Mesendoderm (in vitro differentiated cells): ENCODE measurements at regions not wholly inside any gene's neighbourhood (a gene's known extent, or its start where the extent isn't known, plus 50 kb on each side); places are given as distances from the start of the nearest gene placed in this dataset.

ENCODE experiments used
- DNase-seq: peaks from one replicate; pipeline ENCODE4 v3.0.0; 2013
- H2AK5ac ChIP-seq: 2 replicates; pipeline ENCODE4 v1.6.1; 2013; ENCODE audit warnings: low read length, inconsistent platforms
- H2BK120ac ChIP-seq: 2 replicates; pipeline ENCODE4 v1.6.1; 2013; ENCODE audit warnings: low read depth, mild to moderate bottlenecking, low read length, moderate library complexity, mixed read lengths
- H2BK15ac ChIP-seq: replicated peaks from 2 replicates; pipeline ENCODE4 v1.6.1; 2013; ENCODE audit warnings: low read depth, mild to moderate bottlenecking, moderate library complexity
- H2BK5ac ChIP-seq: 2 replicates; pipeline ENCODE4 v1.6.1; 2013; ENCODE audit warnings: low read length, inconsistent platforms
- H3K18ac ChIP-seq: 2 replicates; pipeline ENCODE4 v1.6.1; 2013; ENCODE audit warnings: mild to moderate bottlenecking, low read length, mixed read lengths
- H3K23ac ChIP-seq: one replicate; pipeline ENCODE4 v1.6.1; 2013; ENCODE audit warnings: low read length
- H3K27ac ChIP-seq: 2 replicates; pipeline ENCODE4 v1.5.1; 2013; ENCODE audit warnings: low read depth, mild to moderate bottlenecking, inconsistent platforms, low read length, moderate library complexity
- H3K27me3 ChIP-seq: 2 replicates; pipeline ENCODE4 v1.6.1; 2013; ENCODE audit warnings: low read length, control low read depth, mild to moderate bottlenecking, inconsistent platforms; ENCODE audit not compliant: insufficient read depth, poor library complexity
- H3K36me3 ChIP-seq: 2 replicates; pipeline ENCODE4 v1.6.1; 2013; ENCODE audit warnings: low read length, inconsistent platforms; ENCODE audit not compliant: control insufficient read depth, insufficient read depth
- H3K4ac ChIP-seq: one replicate; pipeline ENCODE4 v1.6.1; 2013; ENCODE audit warnings: low read depth, mild to moderate bottlenecking, low read length, moderate library complexity
- H3K4me1 ChIP-seq: 2 replicates; pipeline ENCODE4 v1.6.1; 2013; ENCODE audit warnings: low read depth, low read length, inconsistent platforms; ENCODE audit not compliant: control insufficient read depth
- H3K4me2 ChIP-seq: 2 replicates; pipeline ENCODE4 v1.6.1; 2013; ENCODE audit warnings: low read length
- H3K4me3 ChIP-seq: 2 replicates; pipeline ENCODE4 v1.5.1; 2013; ENCODE audit warnings: mild to moderate bottlenecking, low read length
- H3K56ac ChIP-seq: one replicate; pipeline ENCODE4 v1.6.1; 2013; ENCODE audit warnings: low read length
- H3K79me1 ChIP-seq: 2 replicates; pipeline ENCODE4 v1.6.1; 2013; ENCODE audit warnings: low read length, inconsistent platforms
- H3K79me2 ChIP-seq: 2 replicates; pipeline ENCODE4 v1.6.1; 2013; ENCODE audit warnings: mild to moderate bottlenecking, low read length; ENCODE audit not compliant: control insufficient read depth, insufficient read depth
- H3K9ac ChIP-seq: 2 replicates; pipeline ENCODE4 v1.6.1; 2013; ENCODE audit warnings: low read length, inconsistent platforms
- H4K5ac ChIP-seq: one replicate; pipeline ENCODE4 v1.6.1; 2013; ENCODE audit warnings: low read length
- H4K8ac ChIP-seq: one replicate; pipeline ENCODE4 v1.6.1; 2013; ENCODE audit warnings: low read depth, mild to moderate bottlenecking, control low read depth, low read length, moderate library complexity
- WGBS: extraction: QIAGEN DNeasy Blood & Tissue Kit; methylation state at CpG from one replicate; pipeline ENCODE4 v1.1.7; 2013; ENCODE audit warnings: low lambda C conversion rate, missing lambda C conversion rate; ENCODE audit not compliant: insufficient coverage; ENCODE audit errors: extremely low coverage; 5-methylcytosine and 5-hydroxymethylcytosine counted together

- Histone ChIP-seq H3K4me1 (no peaks in the 10 kb centered on the region), H4K8ac (no peak overlapping the region), H2AK5ac (no peak overlapping the region), H2BK120ac (no peak overlapping the region), H3K27me3 (no peaks in the 10 kb centered on the region), H2BK15ac (no peak overlapping the region), H3K23ac (no peak overlapping the region), H3K27ac (no peak overlapping the region), H4K5ac (no peak overlapping the region), H3K4me3 (no peak overlapping the region), H3K4me2 (no peak overlapping the region), H3K56ac (no peak overlapping the region), H3K36me3 (peaks cover 6% of the 10 kb centered on the region), H3K79me2 (no peaks in the 10 kb centered on the region), H3K79me1 (no peaks in the 10 kb centered on the region), H3K18ac (no peak overlapping the region), H2BK5ac (no peak overlapping the region), H3K4ac (no peak overlapping the region), H3K9ac (no peak overlapping the region)
- no CpG with 5 or more reads among the region's 14 CpGs for WGBS
- DNase-seq, result peak; percentile 51
Observed at GRCh38 chr2:120969613-120970355, 234.1 kb downstream of the GLI2 start.

GRCh38 chr2:120971866-120972265 is 236.2 kb downstream of the GLI2 start:
- H4K5ac ChIP-seq, result no peak overlapping the region
- H3K79me2 ChIP-seq, result no peaks in the 10 kb centered on the region
- no peak overlapping the region for H3K4me2 ChIP-seq
- H3K27me3 ChIP-seq, result no peaks in the 10 kb centered on the region
- H3K18ac ChIP-seq, result no peak overlapping the region
- no peak overlapping the region for H3K23ac ChIP-seq
- no peak overlapping the region for H2AK5ac ChIP-seq
- no peaks in the 10 kb centered on the region for H3K79me1 ChIP-seq
- H4K8ac ChIP-seq, result no peak overlapping the region
- no peak for DNase-seq
- H2BK15ac ChIP-seq, result no peak overlapping the region
- H3K9ac ChIP-seq, result no peak overlapping the region
- no peak overlapping the region for H2BK120ac ChIP-seq
- H3K4me3 ChIP-seq, result no peak overlapping the region
- no peak overlapping the region for H3K4ac ChIP-seq
- H3K27ac ChIP-seq, result no peak overlapping the region
- no peak overlapping the region for H3K56ac ChIP-seq
- no peaks in the 10 kb centered on the region for H3K4me1 ChIP-seq
- H3K36me3 ChIP-seq, result peaks cover 6% of the 10 kb centered on the region
- no CpG with 5 or more reads among the region's 12 CpGs for WGBS
- no peak overlapping the region for H2BK5ac ChIP-seq

GRCh38 chr2:120972286-120972685 is 236.6 kb downstream of the GLI2 start:
- no peak overlapping the region for H2AK5ac ChIP-seq
- H3K4me2 ChIP-seq, result no peak overlapping the region
- H2BK15ac ChIP-seq, result no peak overlapping the region
- H3K18ac ChIP-seq, result no peak overlapping the region
- DNase-seq, result no peak
- H2BK120ac ChIP-seq, result no peak overlapping the region
- no peak overlapping the region for H3K56ac ChIP-seq
- H3K23ac ChIP-seq, result no peak overlapping the region
- peaks cover 6% of the 10 kb centered on the region for H3K36me3 ChIP-seq
- no peak overlapping the region for H3K4me3 ChIP-seq
- no peaks in the 10 kb centered on the region for H3K27me3 ChIP-seq
- no peak overlapping the region for H4K5ac ChIP-seq
- H3K79me2 ChIP-seq, result no peaks in the 10 kb centered on the region
- no peaks in the 10 kb centered on the region for H3K4me1 ChIP-seq
- no peak overlapping the region for H3K27ac ChIP-seq
- H3K9ac ChIP-seq, result no peak overlapping the region
- no CpG with 5 or more reads among the region's 6 CpGs for WGBS
- no peaks in the 10 kb centered on the region for H3K79me1 ChIP-seq
- no peak overlapping the region for H4K8ac ChIP-seq
- H3K4ac ChIP-seq, result no peak overlapping the region
- no peak overlapping the region for H2BK5ac ChIP-seq

GRCh38 chr2:120973196-120973595 is 237.5 kb downstream of the GLI2 start:
- H3K79me1 ChIP-seq, result no peaks in the 10 kb centered on the region
- no peak overlapping the region for H3K18ac ChIP-seq
- no peak overlapping the region for H3K9ac ChIP-seq
- no peak overlapping the region for H2BK15ac ChIP-seq
- no peak overlapping the region for H3K27ac ChIP-seq
- WGBS, result no CpG with 5 or more reads among the region's 17 CpGs
- H2BK5ac ChIP-seq, result no peak overlapping the region
- H4K5ac ChIP-seq, result no peak overlapping the region
- H3K23ac ChIP-seq, result no peak overlapping the region
- no peak overlapping the region for H2AK5ac ChIP-seq
- H3K36me3 ChIP-seq, result peaks cover 4% of the 10 kb centered on the region
- H3K4me3 ChIP-seq, result no peak overlapping the region
- DNase-seq, result no peak
- no peak overlapping the region for H3K4ac ChIP-seq
- no peaks in the 10 kb centered on the region for H3K79me2 ChIP-seq
- no peaks in the 10 kb centered on the region for H3K27me3 ChIP-seq
- no peak overlapping the region for H3K56ac ChIP-seq
- no peak overlapping the region for H2BK120ac ChIP-seq
- no peak overlapping the region for H4K8ac ChIP-seq
- no peak overlapping the region for H3K4me2 ChIP-seq
- H3K4me1 ChIP-seq, result no peaks in the 10 kb centered on the region

- no peak overlapping the region for H3K9ac ChIP-seq
- no peaks in the 10 kb centered on the region for H3K27me3 ChIP-seq
- no peaks in the 10 kb centered on the region for H3K79me2 ChIP-seq
- no peak for DNase-seq
- peaks cover 2% of the 10 kb centered on the region for H3K36me3 ChIP-seq
- H3K56ac ChIP-seq, result no peak overlapping the region
- no peak overlapping the region for H2BK5ac ChIP-seq
- H2BK120ac ChIP-seq, result no peak overlapping the region
- H3K4me1 ChIP-seq, result no peaks in the 10 kb centered on the region
- H4K8ac ChIP-seq, result no peak overlapping the region
- no peak overlapping the region for H3K4me3 ChIP-seq
- no CpG with 5 or more reads among the region's 4 CpGs for WGBS
- no peak overlapping the region for H3K27ac ChIP-seq
- no peak overlapping the region for H2BK15ac ChIP-seq
- H3K18ac ChIP-seq, result no peak overlapping the region
- no peak overlapping the region for H4K5ac ChIP-seq
- no peaks in the 10 kb centered on the region for H3K79me1 ChIP-seq
- no peak overlapping the region for H3K4me2 ChIP-seq
- no peak overlapping the region for H3K23ac ChIP-seq
- no peak overlapping the region for H3K4ac ChIP-seq
- no peak overlapping the region for H2AK5ac ChIP-seq
Observed at GRCh38 chr2:120974950-120975349, 239.3 kb downstream of the GLI2 start.
